Skeletal muscle tissue (tissue), 3 donors: ENCODE measurements at regions not wholly inside any gene's neighbourhood (a gene's known extent, or its start where the extent isn't known, plus 50 kb on each side); places are given as distances from the start of the nearest gene placed in this dataset.

Source experiments
- H3K27ac ChIP-seq: one replicate; pipeline ENCODE4 v1.7.0; 2013; ENCODE audit warnings: mild to moderate bottlenecking, low read depth, low read length, inconsistent platforms
- H3K27me3 ChIP-seq, 3 donors: one replicate each; pipeline ENCODE4 v1.7.0; 2013; ENCODE audit warnings: low read length in 3 of 3; ENCODE audit not compliant: control insufficient read depth in 3 of 3, insufficient read depth in 3 of 3
- H3K36me3 ChIP-seq, 3 donors: one replicate each; pipeline ENCODE4 v1.7.0; 2013; ENCODE audit warnings: low read length in 3 of 3; ENCODE audit not compliant: control insufficient read depth in 3 of 3, insufficient read depth in 3 of 3
- H3K4me1 ChIP-seq, 3 donors: one replicate each; pipeline ENCODE4 v1.7.0; 2013; ENCODE audit warnings: low read length in 3 of 3, mild to moderate bottlenecking in 3 of 3; ENCODE audit not compliant: control insufficient read depth in 3 of 3, insufficient read depth in 3 of 3
- H3K4me3 ChIP-seq, 3 donors: one replicate each; pipeline ENCODE4 v1.7.0; 2013; ENCODE audit warnings: low read length in 3 of 3
- H3K9ac ChIP-seq, 3 donors: one replicate each; pipeline ENCODE4 v1.7.0; 2013; ENCODE audit warnings: low read length in 3 of 3, mild to moderate bottlenecking in 3 of 3, moderate library complexity in 2 of 3, low read depth in 1 of 3
- H3K9me3 ChIP-seq, 3 donors: one replicate each; pipeline ENCODE4 v1.7.0; 2013; ENCODE audit warnings: low read length in 3 of 3; ENCODE audit not compliant: control insufficient read depth in 3 of 3
- donor health status: Osteomylitis.

DNA sequence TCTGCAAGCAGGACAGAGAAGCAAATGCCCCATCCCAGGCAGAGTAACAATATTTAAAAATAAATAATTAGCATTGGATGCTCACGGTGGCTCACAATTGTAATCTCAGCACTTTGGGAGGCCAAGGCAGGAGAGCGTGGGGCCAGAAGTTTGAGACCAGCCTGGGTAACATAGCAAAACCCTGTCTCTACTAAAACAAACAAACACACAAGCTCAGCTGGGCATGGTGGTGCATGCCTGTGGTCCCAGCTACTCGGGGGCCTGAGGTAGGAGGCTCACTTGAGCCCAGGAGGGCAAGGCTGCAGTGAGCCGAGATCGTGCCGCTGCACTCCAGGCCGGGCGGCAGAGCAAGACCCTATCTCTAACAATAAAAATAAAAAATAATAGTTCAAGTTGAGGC is 74.7 kb upstream of the NCOR2 start:
- Histone ChIP-seq H3K27me3 (no peaks in the 10 kb centered on the region), H3K9me3 (no peaks in the 10 kb centered on the region), H3K4me3 (no peak overlapping the region), H3K4me1 (peaks cover 12 to 16% (median 14%) of the 10 kb centered on the region in 3 donors), H3K27ac (no peak overlapping the region), H3K36me3 (no peaks in the 10 kb centered on the region), H3K9ac (no peak overlapping the region)

DNA sequence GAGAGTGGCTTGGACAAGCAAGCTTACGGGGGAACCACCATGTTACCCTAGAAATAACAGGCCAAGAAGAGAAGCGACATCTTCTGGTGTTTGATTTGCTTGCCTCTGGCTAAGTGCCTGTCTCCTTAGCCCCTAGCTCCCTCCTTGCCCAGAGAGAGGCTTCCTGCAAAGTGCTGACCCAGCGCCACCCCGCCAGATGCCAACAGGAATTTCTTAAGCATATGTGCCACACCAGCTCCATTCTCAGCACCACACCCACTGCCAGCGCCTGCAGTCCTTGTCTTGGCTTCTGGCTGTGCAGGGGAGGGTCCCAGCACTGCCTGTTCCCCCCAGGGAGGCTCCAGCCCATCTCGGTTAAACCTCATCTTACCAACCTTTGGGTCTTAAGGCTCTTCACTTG is 74.2 kb upstream of the NCOR2 start:
- no peak overlapping the region for H3K27ac ChIP-seq
- H3K36me3 ChIP-seq = no peaks in the 10 kb centered on the region
- H3K27me3 ChIP-seq = no peaks in the 10 kb centered on the region
- no peaks in the 10 kb centered on the region for H3K9me3 ChIP-seq
- no peak overlapping the region for H3K9ac ChIP-seq
- no peak overlapping the region for H3K4me3 ChIP-seq
- peaks cover 12 to 18% (median 15%) of the 10 kb centered on the region in 3 donors for H3K4me1 ChIP-seq

- no peak overlapping the region for H3K27ac ChIP-seq
- no peaks in the 10 kb centered on the region for H3K9me3 ChIP-seq
- H3K4me1 ChIP-seq = peaks cover 18 to 24% (median 18%) of the 10 kb centered on the region in 3 donors
- no peak overlapping the region for H3K4me3 ChIP-seq
- H3K36me3 ChIP-seq = no peaks in the 10 kb centered on the region
- H3K27me3 ChIP-seq = no peaks in the 10 kb centered on the region
- H3K9ac ChIP-seq = no peak overlapping the region
These were observed 72.6 kb upstream of the NCOR2 start for GRCh38 chr12:124640056-124640455.

DNA sequence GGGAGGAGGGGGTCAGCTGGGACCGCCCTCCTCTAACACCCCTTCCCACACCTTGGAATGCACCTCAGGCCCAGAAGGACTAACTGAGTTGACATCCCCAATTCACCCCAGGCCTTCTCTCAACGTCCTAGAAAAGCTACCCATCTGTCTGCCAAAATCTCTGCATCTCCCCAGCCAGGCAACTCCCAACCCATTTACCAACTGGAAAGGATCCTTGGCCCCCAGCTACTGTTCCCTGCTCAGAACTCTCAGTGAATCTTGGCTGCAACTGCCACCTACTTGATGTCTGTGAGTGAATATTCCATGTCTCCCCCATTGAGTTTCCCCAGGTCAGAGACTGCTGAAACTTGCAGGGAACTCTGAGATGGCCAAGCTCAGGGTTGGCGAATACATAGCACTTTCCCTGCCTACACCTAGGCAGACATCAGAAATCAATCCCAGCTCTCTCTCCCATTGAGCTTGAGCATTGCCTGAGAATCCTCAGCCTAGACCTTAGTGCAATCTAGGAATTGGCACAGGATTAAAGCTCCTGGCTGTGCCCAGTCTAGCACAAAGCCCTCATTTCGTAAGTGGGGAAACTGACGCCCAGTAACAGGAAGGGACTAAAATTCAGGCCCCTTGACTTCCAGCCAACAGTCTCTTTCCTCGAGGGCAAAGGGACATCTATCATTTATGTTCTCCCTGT is 71.9 kb upstream of the NCOR2 start:
- Histone ChIP-seq H3K27ac (no peak overlapping the region), H3K9me3 (no peaks in the 10 kb centered on the region), H3K27me3 (no peaks in the 10 kb centered on the region), H3K4me3 (no peak overlapping the region), H3K9ac (no peak overlapping the region), H3K4me1 (peaks cover 18 to 24% (median 18%) of the 10 kb centered on the region in 3 donors), H3K36me3 (no peaks in the 10 kb centered on the region)

DNA sequence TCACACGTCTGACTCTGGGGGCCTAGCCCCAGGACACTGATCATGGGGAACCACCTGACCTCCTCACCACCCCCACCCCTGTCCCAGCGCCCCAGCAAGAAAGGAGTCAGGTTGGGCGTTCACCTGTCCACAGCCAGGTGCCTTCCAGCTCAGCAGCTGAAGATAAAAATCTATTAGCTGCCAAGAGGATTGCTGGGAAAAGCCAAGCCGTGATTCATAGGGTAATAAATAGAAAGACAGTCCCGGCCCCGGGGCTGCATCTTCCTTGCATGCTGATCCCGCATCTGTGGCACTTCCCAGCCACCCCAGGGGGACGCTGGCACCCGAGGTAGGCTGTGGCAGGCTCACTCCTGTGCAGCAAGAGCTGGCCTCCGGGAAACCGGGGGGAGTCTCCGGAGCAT is 70.2 kb upstream of the NCOR2 start:
- Histone ChIP-seq H3K27ac (no peak overlapping the region), H3K4me1 (peaks cover 18 to 24% (median 18%) of the 10 kb centered on the region in 3 donors), H3K36me3 (no peaks in the 10 kb centered on the region), H3K9ac (no peak overlapping the region), H3K9me3 (no peaks in the 10 kb centered on the region), H3K4me3 (no peak overlapping the region), H3K27me3 (no peaks in the 10 kb centered on the region)

GRCh38 chr12:124637163-124637562 is 69.8 kb upstream of the NCOR2 start:
- H3K36me3 ChIP-seq = no peaks in the 10 kb centered on the region
- no peak overlapping the region for H3K9ac ChIP-seq
- no peaks in the 10 kb centered on the region for H3K9me3 ChIP-seq
- no peak overlapping the region for H3K27ac ChIP-seq
- H3K4me1 ChIP-seq = peaks cover 18 to 24% (median 18%) of the 10 kb centered on the region in 3 donors
- no peaks in the 10 kb centered on the region for H3K27me3 ChIP-seq
- H3K4me3 ChIP-seq = no peak overlapping the region

DNA sequence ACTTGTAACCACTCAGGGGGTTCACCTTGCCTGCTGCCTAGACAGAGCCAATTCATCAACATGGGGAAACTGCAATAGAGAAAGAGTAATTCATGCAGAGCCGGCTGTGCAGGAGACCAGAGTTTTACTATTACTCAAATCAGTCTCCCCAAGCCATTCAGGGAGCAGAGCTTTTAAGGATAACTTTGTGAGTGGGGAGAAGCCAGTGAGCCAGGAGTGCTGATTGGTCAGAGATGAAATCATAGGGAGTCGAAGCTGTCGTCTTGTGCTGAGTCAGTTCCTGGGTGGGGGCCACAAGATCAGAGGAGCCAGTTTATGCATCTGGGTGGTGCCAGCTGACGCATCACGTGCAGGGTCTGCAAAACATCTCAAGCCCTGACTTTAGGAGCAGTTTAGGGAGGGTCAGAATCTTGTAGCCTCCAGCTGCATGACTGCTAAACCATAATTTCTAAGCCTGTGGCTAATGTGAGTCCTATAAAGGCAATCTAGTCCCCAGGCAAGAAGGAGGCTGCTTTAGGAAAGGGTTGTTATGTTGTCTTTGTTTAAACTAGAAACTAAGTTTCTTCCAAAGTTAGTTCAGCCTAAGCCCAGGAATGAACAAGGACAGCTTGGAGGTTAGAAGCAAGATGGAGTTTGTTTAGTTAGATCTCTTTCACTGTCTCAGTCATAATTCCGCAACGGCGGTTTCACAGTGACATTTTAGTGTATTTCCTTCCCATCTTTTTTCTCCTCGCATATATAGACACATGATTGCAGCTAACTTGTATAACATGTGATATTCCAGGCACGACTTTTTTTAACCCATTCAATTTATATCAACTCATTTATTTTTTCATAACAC is 68.9 kb upstream of the NCOR2 start:
- Histone ChIP-seq H3K27me3 (no peaks in the 10 kb centered on the region), H3K27ac (no peak overlapping the region), H3K9ac (no peak overlapping the region), H3K9me3 (no peaks in the 10 kb centered on the region), H3K4me1 (peaks cover 18 to 24% (median 18%) of the 10 kb centered on the region in 3 donors), H3K36me3 (no peaks in the 10 kb centered on the region), H3K4me3 (peak overlapping the region in 1 of 3 donors; percentile 14)

GRCh38 chr12:124635316-124635715 is 67.9 kb upstream of the NCOR2 start:
- no peaks in the 10 kb centered on the region for H3K27me3 ChIP-seq
- H3K9ac ChIP-seq = no peak overlapping the region
- no peaks in the 10 kb centered on the region for H3K9me3 ChIP-seq
- no peaks in the 10 kb centered on the region for H3K36me3 ChIP-seq
- no peak overlapping the region for H3K27ac ChIP-seq
- H3K4me3 ChIP-seq = no peak overlapping the region
- H3K4me1 ChIP-seq = peaks cover 18 to 24% (median 18%) of the 10 kb centered on the region in 3 donors

DNA sequence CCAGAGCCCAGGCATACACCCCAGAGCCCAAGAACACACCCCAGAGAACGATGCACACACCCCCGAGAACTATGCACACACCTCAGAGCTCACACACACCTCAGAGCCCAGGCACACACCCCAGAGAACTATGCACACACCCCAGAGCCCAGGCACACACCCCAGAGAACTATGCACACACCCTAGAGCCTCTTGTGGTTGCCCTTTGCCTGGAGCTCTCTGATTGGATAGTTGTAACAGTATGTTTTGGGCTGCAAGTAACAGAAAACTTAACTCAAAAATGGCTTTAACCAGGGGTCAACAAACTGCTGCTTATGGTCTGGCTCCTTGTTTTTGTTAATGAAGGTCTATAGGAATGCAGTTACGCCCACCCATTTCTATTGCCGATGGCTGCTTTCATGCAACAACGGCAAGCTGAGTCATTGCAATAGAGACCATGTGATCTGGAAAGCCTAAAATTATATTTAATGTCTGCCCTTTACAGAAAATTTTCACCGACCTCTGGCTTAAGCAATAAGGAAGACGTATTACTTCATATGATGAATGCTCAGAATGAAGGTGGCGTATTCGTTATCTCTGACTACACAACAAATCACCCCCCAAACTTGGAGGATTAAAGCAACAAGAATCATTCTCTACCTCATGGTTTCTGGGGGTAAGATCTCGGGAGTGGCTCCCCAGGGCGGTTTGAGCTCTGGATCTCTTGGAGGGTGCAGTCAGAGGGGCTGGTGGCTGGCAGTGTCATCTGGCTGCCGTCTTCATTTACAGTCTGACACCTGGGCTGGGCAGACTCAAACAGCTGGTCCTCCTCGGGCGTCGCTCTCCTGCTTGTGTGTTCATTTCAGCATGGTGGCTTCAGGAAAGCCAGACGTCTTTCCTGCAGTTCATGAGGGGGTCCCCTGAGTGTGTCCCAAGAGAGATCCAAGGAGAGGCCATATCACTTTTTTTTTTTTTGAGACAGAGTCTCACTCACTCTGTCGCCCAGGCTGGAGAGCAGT is 66.3 kb upstream of the NCOR2 start:
- Histone ChIP-seq H3K9ac (no peak overlapping the region), H3K36me3 (no peaks in the 10 kb centered on the region), H3K27me3 (no peaks in the 10 kb centered on the region), H3K27ac (no peak overlapping the region), H3K4me3 (no peak overlapping the region), H3K4me1 (peaks cover 15 to 20% (median 16%) of the 10 kb centered on the region in 3 donors), H3K9me3 (no peaks in the 10 kb centered on the region)
